ENCODE measurements at regions not wholly inside any gene's neighbourhood (a gene's known extent, or its start where the extent isn't known, plus 50 kb on each side); places are given as distances from the start of the nearest gene placed in this dataset.
"Not testable (repeated sequence)": the region's sequence is repeated elsewhere in the genome, so short reads cannot be mapped to it uniquely, and the experiment has no call there.

DNA sequence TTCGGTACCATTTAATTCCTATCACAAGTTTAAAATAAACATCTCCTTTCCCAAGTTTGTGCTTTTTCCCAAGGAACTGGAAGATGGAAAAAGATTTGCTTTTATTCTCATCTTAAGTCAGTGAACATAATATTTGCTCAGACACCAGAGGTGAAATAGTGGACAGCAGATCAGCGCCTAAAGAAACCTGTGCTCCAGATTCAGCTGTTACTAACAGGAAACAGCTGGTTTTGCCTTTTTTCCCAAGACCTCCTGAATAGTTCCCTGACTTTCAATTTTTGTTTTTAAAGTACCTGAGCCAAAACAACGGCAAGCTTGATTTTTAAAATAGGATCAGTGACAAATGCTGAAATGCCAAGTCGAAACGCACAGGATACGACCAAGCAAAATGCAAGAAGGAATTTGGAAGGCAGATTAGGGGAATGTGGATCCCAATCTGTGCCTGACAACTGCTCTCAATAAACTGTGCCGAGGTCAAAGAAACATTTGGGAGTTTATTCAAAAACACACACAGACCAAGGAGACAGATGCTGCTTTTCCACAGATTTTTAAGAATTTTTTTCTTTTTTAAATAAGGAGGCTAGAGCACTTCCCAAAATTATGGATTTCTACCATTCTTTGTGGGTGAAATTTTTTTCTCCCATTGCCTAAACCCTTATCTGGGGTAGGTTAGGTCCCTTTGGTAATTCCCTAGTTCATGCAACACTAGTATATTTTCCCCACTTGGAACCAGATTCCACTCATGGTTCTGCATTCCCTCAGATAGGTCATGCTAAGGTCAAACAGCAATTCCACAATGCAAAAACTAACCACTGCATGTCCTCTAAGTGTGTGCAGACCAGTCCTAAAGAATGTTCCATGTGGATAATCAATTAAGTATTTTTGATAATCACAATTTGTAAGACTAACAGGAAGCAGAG lies 121.5 kb upstream of the PDE1A start:
- no peak for DNase-seq (ENCODE audit: low read depth in 2 of 2)

DNA sequence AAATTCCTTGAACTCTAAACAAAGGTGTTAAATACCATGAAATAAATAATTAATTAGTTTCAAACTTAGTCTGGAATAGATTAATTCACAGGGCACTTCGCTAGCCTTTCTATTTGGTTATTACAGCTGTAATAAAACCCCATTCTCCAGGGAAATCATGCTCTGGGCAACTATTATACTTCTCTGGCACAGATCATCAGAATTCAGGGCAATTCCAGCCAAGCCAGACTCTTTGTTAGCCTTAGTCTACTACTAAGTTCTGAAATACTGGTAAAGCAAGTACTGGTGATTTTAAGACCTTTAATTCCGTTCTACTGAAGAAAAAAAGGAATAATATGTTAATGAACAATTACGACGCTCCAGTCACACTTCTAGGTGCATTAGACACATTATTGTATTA lies 123.4 kb upstream of the PDE1A start:
- no peak for DNase-seq (ENCODE audit: low read depth in 2 of 2)

DNA sequence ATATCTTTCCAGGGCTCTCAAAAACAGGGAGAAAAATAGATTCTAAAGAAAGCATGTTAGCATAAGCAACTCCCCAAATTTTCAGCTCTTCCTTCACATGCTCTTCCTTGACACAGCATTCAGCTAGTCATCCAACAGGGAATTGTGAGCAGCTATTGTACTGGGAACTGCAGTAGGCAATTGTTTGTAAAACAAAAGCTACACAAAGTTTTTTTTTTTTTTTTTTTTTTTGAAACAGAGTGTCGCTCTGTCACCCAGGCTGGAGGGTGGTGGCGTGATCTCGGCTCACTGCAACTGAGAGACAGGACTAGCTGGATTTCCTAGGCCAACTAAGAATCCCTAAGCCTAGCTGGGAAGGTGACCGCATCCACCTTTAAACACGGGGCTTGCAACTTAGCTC lies 125.4 kb upstream of the PDE1A start:
- DNase-seq (ENCODE audit: low read depth in 2 of 2) = not testable (repeated sequence)

DNA sequence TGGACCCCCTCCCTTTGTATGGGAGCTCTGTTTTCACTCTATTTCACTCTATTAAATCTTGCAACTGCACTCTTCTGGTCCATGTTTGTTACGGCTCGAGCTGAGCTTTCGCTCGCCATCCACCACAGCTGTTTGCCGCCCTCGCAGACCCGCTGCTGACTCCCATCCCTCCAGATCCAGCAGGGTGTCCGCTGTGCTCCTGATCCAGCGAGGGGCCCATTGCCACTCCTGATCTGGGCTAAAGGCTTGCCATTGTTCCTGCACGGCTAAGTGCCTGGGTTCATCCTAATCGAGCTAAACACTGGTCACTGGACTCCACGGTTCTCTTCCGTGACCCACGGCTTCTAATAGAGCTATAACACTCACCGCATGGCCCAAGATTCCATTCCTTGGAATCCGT lies 125.9 kb upstream of the PDE1A start:
- not testable (repeated sequence) for DNase-seq (ENCODE audit: low read depth in 2 of 2)

DNA sequence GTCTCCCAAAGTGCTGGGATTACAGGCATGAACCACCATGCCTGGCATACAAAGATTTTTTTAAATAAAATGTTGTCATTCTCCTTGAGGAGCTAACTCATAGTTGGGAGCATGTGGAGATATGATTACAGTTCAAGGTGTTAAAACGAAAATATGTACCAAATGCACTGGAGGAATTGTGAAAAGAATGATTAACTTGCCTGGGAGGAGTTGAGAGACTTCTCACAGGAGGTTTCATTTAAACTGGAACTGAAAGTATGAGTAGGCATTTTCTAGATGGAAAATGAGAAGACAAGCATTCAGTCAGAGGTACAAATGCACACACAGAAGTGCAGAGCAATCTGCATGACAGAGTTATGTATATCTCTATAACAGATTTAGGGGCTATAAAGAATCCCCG lies 126.6 kb upstream of the PDE1A start:
- DNase-seq (ENCODE audit: low read depth in 2 of 2) = no peak

DNA sequence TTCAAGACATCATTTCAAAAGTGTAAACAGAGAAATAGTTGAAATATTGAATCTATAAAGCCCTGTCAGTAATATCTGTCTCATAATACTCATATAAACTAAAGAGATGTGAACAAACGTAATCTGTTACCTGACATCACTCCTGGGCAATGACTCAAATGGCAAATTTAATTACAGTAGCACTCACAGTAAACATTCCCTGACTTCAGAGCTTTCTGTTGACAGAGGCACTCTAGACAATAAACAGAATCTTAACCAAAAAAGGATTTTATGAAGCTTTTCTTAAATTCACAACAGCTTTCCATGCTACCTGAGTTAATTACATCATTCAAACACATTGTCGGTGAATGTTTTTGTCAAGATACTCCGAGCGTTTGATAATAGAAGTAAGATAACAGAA lies 128.1 kb upstream of the PDE1A start:
- no peak for DNase-seq (ENCODE audit: low read depth in 2 of 2)

DNA sequence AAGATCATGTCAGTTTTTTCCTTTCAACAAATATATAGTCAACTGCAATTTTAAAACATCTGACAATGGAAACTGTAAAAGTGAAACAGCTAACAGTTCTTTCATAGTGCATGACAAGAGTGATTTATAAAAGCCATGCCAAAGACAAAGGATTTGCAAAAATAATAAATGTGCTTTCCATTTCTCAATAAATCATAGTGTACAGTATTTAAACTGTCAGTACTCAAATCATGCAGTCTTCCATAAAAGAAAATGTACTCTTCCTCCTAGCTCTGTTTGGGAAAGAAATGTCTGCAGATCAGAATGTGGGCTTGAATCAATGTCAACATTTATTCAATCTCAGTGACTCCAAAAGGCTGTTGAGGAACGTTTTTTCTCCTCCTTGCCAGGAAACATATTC lies 131.7 kb upstream of the PDE1A start:
- no peak for DNase-seq (ENCODE audit: low read depth in 2 of 2)

DNA sequence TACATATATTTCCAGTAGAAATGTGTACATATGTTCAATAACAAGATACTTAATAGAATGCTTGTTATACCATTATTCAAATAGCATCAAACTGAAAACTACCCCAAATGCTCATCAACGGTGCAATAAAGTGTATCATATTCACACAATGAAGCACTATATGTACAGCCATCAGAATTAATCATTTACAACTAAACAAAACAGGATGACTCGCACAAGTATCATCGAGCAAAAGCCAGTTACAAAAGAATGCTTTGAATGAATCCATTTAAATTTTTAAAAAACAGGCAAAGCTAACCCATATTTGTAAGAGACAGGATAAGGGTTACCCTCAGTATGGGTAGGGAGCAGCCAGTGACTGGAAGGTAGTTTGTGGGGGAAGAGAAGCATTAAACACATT lies 132.8 kb upstream of the PDE1A start:
- DNase-seq (ENCODE audit: low read depth in 2 of 2) = no peak

DNA sequence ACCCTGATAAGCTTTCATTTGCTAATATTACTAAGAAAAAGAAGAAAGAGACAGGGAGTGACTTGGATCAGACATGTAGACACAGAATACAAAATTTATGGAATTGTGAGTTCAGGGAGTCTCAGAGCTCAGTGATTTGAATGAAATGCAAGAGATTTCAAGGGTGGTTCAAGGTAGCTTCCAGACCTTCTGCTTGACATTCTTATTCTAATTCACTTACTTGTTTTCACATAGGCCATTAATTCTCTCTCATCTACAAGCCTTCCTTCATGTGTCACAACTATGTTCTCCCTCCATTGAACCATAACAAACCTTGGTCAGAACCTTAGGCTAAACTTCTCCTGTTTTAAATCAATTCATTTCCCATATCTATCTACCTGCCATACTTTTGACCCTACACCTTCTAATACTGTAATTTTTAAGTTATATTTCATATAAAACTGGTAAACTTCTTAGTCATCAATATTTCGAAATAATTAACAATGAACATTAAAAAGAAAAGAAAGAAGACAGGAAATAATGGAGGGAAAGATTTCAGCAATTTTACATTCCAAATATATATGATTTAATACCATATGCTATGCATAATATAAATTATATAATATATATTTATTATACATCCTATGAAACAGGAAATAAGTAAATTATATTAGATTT lies 139.2 kb upstream of the PDE1A start:
- no peak for DNase-seq (ENCODE audit: low read depth in 2 of 2)

DNA sequence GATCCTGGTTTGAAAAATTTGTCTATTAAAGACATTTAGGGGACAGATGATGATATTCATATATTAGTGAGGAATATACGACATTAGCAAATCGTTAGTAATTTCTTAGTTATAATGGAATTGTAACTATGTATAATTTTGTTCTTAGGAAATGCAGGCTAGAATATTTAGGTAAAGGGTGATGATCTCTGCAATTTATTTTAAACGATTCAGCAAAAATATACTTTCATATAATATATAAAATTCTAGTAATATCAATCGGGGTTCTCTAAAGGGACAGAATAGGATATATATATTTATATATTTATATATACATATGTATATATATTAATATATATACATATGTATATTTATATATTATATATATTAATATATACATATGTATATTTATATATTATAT lies 142.5 kb upstream of the DNAJC10 start:
- DNase-seq (ENCODE audit: low read depth in 2 of 2) = no peak

DNA sequence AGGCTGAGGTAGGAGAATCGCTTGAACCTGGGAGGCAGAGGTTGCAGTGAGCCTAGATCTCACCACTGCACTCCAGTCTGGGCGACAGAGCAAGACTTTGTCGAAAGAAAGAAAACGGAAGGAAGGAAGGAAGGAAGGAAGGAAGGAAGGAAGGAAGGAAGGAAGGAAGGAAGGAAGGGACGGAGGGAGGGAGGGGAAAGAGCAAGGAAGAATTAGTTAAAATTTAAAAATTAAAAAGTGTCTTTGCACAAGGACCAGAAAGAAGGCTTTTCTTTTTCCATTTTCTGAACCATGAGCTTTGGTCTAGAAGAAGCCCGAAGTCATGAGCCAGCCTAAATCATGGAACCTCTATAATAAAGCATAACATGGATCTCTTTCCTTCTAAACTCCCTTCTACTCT lies 138.2 kb upstream of the DNAJC10 start:
- DNase-seq (ENCODE audit: low read depth in 2 of 2) = no peak

DNA sequence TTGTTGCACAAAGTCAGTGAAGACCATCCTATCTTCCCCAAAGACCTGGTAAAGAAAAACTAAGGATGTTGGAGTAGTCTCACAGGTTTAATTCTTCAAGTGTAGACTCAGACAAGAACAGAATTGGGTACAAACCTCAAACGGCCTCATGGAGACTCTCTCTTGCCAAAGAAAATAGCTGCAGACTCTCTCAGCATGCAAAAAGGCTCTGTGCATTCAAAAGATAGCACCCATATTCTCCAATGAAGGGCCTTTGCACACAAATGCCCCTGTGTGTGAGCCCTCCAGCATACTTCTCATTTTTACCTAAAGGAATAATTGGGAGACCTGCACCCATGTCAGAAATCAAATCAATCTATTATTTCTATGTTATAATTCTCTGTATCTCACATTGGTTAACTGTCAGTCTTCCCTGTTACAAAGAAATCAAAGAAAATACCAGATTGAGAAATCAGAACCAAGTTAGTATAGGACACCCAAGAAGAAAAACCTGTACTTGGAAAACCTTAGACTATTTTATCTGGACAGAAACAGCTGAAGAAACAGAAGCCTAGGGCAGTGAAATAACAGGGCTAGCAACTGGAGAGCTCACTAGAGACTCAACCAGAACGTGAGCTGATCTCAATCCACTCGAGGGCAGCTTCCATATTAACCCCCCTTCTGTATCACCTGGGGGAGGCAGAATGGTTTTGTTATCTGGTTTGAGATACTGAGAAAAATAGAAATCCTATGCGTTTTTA lies 134.7 kb upstream of the DNAJC10 start:
- no peak for DNase-seq (ENCODE audit: low read depth in 2 of 2)

DNA sequence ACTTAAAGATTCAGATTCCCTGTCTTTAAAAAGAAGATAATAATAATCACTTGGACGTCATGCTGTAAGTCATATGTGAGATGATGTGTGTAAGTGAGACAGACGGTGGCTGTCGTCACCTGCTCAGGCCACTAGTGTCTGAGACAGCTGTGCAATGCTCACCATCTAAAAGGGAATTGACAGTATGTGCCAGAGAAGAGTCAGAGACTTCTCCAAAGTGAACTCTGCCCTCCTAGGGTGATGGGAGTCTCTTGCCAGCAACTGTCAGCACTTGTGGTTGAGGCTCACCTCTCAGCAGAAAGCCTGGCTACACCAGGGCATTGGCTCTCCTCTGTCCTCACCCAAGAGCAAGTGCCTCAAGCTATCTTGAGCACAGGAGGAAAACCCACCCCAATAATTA lies 131.6 kb upstream of the DNAJC10 start:
- no peak for DNase-seq (ENCODE audit: low read depth in 2 of 2)

DNA sequence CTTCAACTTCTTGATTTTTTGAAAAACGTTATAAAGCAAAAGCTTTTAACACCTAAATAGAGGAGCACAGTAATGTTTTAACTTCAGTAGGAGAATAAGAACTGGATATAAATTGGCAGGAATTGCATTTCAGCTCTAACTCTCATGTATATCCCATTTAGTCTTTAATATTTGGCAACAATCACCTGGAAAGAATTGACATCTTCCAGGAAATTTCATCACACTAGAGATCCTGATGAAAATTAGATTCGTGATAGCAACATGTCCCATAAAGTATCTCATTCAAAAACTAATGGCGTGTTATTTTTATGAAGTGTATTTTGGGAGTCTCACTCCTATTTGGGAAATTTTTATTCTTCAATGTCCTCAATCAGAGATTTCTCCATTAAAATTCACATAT lies 131.1 kb upstream of the DNAJC10 start:
- DNase-seq (ENCODE audit: low read depth in 2 of 2) = no peak

DNA sequence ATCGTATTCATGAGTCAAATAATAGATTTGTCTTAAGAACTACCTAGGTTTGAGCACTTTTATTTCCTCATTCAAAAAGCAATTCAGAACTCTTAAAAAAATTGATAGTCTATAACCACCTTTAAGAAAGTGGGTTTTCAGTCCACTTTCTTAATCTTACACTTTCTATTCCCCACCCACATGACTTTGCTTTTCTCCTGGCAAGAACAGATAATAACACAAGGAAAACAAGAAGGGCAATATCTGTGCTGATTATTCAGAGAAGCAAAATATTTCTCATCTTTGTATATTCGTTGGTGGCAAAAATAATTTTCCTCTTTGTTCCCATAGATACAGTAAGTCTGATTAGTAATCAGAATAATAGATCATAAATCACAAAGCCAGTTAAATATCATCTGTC lies 130.6 kb upstream of the DNAJC10 start:
- DNase-seq (ENCODE audit: low read depth in 2 of 2) = no peak

DNA sequence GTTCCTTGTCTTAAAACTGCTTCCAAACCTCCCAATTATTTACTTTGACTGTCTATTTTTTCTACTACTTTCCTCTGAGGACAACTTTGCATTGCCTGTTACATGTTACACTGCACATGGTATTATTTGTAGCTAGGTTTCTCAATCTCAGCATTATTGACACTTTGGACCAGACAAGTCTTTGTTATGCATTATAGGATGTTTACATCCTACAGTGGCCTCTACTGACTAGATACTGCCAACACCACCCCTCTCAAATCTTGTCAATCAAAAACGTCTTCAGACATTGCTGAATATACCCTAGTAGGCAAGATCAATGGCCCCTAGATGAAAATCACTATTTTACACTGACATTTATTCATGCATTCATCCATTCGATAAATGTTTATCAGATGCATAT lies 129.6 kb upstream of the DNAJC10 start:
- no peak for DNase-seq (ENCODE audit: low read depth in 2 of 2)

DNA sequence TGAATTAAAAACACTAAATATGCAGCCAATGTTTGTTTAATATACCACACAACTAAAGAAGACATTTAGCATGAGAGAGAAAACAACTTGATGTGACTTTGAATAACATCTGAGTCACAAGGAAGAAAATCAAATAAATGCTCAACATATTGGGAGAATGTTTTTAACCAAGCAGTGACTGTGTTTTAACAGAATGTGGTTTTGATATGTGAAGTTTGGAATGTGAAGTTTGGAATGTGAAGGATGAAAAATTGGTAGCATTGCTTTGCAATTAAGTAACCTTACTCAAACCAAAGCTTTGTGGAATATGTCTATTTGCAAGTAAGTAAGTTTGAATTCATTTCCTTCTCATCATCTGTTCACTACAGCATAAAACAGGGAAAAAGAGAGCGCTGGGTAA lies 128.2 kb upstream of the DNAJC10 start:
- DNase-seq (ENCODE audit: low read depth in 2 of 2) = no peak

DNA sequence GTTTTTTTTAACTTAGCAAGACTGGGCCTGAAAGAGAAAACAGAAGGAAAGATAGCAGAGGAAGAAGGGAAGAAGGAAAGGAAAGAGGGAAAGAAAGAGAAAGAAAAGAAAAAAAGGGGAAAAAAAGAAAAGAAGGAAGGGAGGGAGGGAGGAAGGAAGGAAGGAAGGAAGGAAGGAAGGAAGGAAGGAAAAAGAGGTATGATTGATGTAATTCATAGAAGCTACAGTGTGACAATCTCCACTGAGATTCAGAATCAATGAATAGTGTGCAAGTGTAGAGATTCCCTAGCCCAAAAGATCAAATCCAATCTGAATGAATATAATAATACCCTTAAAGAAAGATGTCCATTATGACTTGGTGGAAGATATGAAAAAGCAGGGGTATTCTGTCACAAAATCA lies 126.9 kb upstream of the DNAJC10 start:
- no peak for DNase-seq (ENCODE audit: low read depth in 2 of 2)

DNA sequence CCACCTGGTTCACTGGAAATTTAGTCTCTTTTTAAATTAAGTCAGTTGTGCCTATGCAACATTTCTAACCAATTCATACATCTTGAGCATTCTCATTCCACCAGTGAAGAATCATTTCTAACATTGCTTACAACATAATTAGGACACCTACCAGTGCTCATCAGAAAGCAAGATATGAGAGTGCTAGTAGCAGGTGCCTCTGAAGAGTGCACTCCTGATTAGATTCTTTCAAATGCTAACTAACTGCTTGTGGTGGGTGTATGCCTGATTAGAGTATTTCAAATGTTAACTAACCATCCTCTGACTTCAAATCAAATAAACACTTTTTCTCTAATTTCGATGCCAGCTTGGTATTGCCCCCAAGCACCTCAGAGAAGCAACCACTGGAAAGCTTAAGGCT lies 124.3 kb upstream of the DNAJC10 start:
- no peak for DNase-seq (ENCODE audit: low read depth in 2 of 2)

DNA sequence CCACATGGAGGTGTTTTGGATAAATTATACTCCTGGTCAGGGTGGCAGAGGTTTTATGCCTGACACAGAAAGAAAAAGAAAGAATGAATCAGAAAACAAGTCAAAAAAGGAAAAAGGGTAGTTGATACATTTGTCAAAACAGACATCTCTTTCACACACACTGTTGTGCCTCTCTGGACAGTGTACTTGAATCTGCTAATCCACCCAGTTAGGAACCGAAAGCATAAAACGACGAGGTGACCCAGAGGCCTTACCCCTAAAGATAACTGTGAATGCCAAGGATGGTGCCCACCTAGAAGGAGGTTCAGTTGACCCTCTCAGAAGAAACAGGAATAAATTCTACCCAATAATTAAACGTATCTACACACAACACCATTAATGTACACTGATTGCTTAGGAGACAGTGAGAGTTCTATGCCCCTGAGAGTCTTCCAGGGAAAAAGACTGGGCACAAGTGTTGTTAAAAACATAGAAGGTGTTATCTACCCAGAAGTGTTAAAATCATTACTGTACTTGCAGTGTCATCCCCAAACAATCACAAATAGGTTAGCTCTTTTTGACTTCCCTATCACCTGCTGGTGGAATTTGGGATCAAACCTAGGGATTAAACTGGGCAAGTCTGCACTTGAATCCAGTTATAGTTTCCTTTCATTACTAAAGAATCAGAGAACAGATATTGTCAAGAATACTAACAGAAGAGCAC lies 123.2 kb upstream of the DNAJC10 start:
- DNase-seq (ENCODE audit: low read depth in 2 of 2) = no peak

DNA sequence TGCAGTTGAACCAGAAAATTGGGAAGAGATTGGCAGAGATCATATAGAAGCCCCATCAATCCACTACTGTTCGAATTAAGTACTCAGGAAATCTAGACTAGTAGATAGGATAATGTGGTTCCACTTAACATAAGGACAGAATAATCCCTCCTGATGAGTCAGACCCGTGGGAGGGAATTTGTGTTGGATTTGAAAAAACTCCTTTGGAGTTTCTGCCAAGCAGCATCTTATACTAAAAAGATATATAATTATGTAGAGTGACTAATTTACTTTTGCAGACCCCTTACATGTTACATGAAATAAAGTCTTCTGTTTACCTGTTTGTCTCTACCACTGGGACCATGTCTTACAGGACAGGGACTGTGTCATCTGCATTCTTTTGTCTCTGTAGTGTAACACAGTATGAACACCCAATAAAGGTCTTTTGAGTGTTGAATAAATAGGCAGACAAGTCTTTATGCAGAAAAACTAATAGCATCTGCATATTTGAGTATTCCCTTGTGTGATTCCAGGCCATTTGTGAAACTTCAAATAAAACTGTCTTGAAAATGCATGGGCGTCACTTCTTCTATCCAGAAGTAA lies 122.6 kb upstream of the DNAJC10 start:
- DNase-seq (ENCODE audit: low read depth in 2 of 2) = no peak

DNA sequence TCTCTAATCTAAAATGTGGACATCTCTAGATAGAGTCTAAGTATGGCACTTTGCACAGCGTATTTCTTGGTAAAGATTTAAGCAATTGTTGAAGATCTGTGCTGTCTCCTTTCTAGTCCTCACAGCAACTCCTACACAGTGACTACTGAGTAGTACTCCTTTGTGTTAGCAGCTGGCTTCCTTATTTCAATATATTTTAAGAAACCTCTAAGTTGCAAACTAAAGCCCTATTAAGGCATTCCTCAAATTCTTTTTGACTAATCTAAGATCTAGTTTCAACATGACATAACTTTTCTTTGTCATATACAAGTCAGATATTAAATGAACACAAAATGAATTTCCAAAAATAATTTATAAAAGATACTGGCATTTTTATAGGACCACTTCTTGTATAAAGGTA lies 121.8 kb upstream of the DNAJC10 start:
- no peak for DNase-seq (ENCODE audit: low read depth in 2 of 2)
